ENCODE measurements at regions not wholly inside any gene's neighbourhood (a gene's known extent, or its start where the extent isn't known, plus 50 kb on each side); places are given as distances from the start of the nearest gene placed in this dataset.
"Not testable (repeated sequence)": the region's sequence is repeated elsewhere in the genome, so short reads cannot be mapped to it uniquely, and the experiment has no call there.

DNA sequence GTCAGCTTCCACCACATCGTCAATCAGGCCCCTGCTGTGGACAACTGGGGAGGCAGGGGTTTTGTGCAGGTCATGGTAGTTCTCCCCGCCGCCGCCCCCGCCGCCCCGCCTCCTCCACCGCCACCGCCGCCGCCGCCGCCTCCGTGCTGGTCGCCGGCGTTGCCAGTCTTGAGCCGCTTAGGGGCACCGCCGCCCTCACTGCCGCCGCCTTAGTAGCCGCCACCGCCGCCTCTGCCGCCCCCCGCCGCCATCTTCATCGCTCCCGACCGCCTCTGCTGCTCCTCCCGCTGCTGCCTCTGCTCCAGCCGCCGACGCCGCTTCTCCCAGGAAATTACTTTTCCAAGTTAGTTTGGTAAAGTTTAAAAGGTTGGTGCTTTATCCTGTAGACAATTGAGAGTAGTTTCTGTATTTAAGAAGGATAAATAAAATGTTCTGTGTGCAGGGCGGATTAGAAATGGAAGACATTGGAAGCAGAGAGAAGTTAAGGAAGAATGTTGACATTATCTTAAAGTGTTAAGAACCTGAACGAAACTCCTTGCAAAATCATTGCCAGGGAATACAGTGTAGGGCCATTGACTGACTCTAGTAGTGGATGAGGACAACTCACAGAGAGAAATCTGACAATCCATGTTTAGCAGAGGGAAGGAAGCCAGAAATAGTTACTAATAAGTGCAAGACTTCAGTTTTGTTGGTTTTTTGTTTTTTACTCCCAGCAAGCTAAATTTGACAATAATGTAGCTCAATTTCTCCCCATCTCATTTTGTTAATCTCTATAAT is 53.0 kb upstream of the GOLGA8A start:
- no peak overlapping the region for H3K27ac ChIP-seq (ENCODE audit: control insufficient read depth, insufficient read depth)
- ChIA-PET RAD21 (ENCODE audit: unreplicated experiment) (no interaction called here), CTCF (interaction anchor here (0.5 kb wide), 1 partner anchor 722 kb away, joined by 3 read pairs; no protein-coding TSS in a partner anchor), POLR2A (no interaction called here), SMC1A (ENCODE audit: uncharacterized antibody, unreplicated experiment) (no interaction called here)
- no peak for ATAC-seq
- no peak overlapping the region for H3K9ac ChIP-seq (ENCODE audit: control insufficient read depth, insufficient read depth, low read length)
- no peaks in the 10 kb centered on the region for H4K20me1 ChIP-seq (ENCODE audit: control insufficient read depth, insufficient read depth)
- intact Hi-C loops (cut with micrococcal nuclease; ENCODE audit: unreplicated experiment): no loop called here
- no peak overlapping the region for H2AFZ ChIP-seq (ENCODE audit: control insufficient read depth, low read depth, low read length)
- DNase-seq (ENCODE audit: low read depth, low spot score): no peak
- in situ Hi-C loops (cut with MboI): no loop called here
- no peak for FAIRE-seq
- H3K4me3 ChIP-seq: no peak overlapping the region
- peaks cover 2% of the 10 kb centered on the region; the same call in 2 of the 3 replicates for H3K9me3 ChIP-seq (replicated peaks; ENCODE audit: control insufficient read depth, insufficient read depth, low read length)
- no peaks in the 10 kb centered on the region for H3K79me2 ChIP-seq (ENCODE audit: control insufficient read depth, insufficient read depth, low read length)
- H3K27me3 ChIP-seq (replicated peaks in 1 of 2; ENCODE audit: control insufficient read depth in 2 of 2, insufficient read depth in 2 of 2, low read length in 1 of 2): peaks cover 5 to 8% of the 10 kb centered on the region in 2 experiments; a peak in 3 of 4 replicates
- WGBS (ENCODE audit: insufficient coverage, insufficient replicate concordance, low lambda C conversion rate, missing lambda C conversion rate): 69% methylated on average over 15 of the region's 38 CpGs
- H3K36me3 ChIP-seq (ENCODE audit: control insufficient read depth in 2 of 2, insufficient read depth in 2 of 2, low read length in 1 of 2): no peaks in the 10 kb centered on the region
- H3K4me2 ChIP-seq (ENCODE audit: control insufficient read depth, insufficient read depth): no peak overlapping the region
- no peaks in the 10 kb centered on the region; the same call in 1 of the 2 replicates for H3K4me1 ChIP-seq (ENCODE audit: control insufficient read depth, insufficient read depth, low read length)
- TF ChIP-seq BCL3 (IDR thresholded peaks at IDR 0.05; ENCODE audit: borderline replicate concordance, insufficient read depth, low read depth, low read length, poor library complexity, severe bottlenecking): no peak
- no peak for TF ChIP-seq PML (IDR thresholded peaks at IDR 0.05; ENCODE audit: low read length)
- no peak for TF ChIP-seq ATF2 (IDR thresholded peaks at IDR 0.05; ENCODE audit: low read length)
- TF ChIP-seq GATAD2B (conservative IDR thresholded peaks at IDR 0.05; ENCODE audit: low read depth): no peak
- TF ChIP-seq KDM1A (IDR thresholded peaks at IDR 0.05; ENCODE audit: borderline replicate concordance): no peak
- no peak for TF ChIP-seq SIN3A (IDR thresholded peaks at IDR 0.05; ENCODE audit: low read depth, low read length)
- no peak for TF ChIP-seq NKRF (conservative IDR thresholded peaks at IDR 0.05)
- TF ChIP-seq SREBF1 (IDR thresholded peaks at IDR 0.05; ENCODE audit: low read length): no peak
- TF ChIP-seq EGR1 (IDR thresholded peaks at IDR 0.05; ENCODE audit: borderline replicate concordance in 1 of 2, low read depth in 2 of 2, low read length in 2 of 2): no peak
- TF ChIP-seq TAF1 (IDR thresholded peaks at IDR 0.05; ENCODE audit: borderline replicate concordance, low read depth, low read length): no peak
- no TSS peak for BruUV-seq (replicated peaks)

GRCh38 chr15:34488973-34489959 is 51.7 kb upstream of the GOLGA8A start:
- H3K9ac ChIP-seq (ENCODE audit: control insufficient read depth, insufficient read depth, low read length); H4K20me1 ChIP-seq (ENCODE audit: control insufficient read depth, insufficient read depth); H3K27ac ChIP-seq (ENCODE audit: control insufficient read depth, insufficient read depth); RAD21 ChIA-PET (ENCODE audit: unreplicated experiment); in situ Hi-C loops (cut with MboI); H3K36me3 ChIP-seq (ENCODE audit: control insufficient read depth in 2 of 2, insufficient read depth in 2 of 2, low read length in 1 of 2); H3K9me3 ChIP-seq (replicated peaks; ENCODE audit: control insufficient read depth, insufficient read depth, low read length); intact Hi-C loops (cut with micrococcal nuclease; ENCODE audit: unreplicated experiment); H3K27me3 ChIP-seq (replicated peaks in 1 of 2; ENCODE audit: control insufficient read depth in 2 of 2, insufficient read depth in 2 of 2, low read length in 1 of 2); H3K79me2 ChIP-seq (ENCODE audit: control insufficient read depth, insufficient read depth, low read length); CTCF ChIA-PET; DNase-seq (ENCODE audit: low read depth, low spot score); H3K4me1 ChIP-seq (ENCODE audit: control insufficient read depth, insufficient read depth, low read length); ATAC-seq; H3K4me2 ChIP-seq (ENCODE audit: control insufficient read depth, insufficient read depth); H3K4me3 ChIP-seq; FAIRE-seq; POLR2A ChIA-PET; BruUV-seq (replicated peaks); SMC1A ChIA-PET (ENCODE audit: uncharacterized antibody, unreplicated experiment); H2AFZ ChIP-seq (ENCODE audit: control insufficient read depth, low read depth, low read length): not testable (repeated sequence)
- WGBS (ENCODE audit: insufficient coverage, insufficient replicate concordance, low lambda C conversion rate, missing lambda C conversion rate): 53% methylated on average over 33 of the region's 37 CpGs
